Eye (tissue), 1 donor: ENCODE measurements at regions not wholly inside any gene's neighbourhood (a gene's known extent, or its start where the extent isn't known, plus 50 kb on each side); places are given as distances from the start of the nearest gene placed in this dataset.
A peak's percentile ranks its signal among the peaks of the same experiment; 100 is the strongest.

Source experiments
- DNase-seq: peaks from one replicate; pipeline ENCODE4 v3.0.0-alpha.2; 2015

DNA sequence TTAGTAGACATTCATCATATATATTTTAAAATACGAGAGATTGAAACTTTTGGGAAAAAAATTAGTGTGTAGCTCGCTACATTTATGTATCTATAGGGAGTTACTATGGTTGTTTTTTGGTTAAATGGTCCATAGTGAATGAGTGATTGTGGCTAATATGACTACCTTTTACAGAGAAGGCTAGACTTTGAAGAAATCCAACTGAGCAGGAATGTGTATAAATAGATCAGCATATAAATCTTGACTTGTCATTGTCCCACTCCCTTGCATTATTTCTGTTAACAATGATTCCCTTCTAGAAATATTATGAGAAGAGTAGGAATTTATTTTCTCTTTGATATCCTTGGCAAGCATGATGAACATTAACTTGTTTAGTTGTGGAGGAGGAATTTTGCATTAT is 737.8 kb upstream of the MAP3K7 start:
- no peak for DNase-seq

DNA sequence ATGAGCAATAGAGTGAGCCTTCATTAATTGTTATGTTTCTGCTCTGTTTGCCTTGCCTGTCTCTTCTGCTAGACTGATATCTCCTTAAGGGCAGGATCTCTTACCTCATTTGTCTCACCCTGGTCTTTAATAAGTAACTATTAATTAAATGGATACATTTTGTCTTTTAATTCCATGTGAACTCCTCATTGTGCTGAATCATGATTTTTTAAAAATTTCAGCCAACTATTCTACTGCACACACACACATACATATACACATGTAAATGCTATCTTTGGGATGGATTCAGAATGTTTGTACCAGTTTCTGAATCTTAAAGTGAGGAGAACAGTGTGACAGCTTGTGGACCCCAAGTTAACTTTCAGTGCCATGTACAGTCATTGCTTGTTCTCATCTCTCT is 731.1 kb upstream of the MAP3K7 start:
- DNase-seq: no peak

- DNase-seq: no peak
Observed at GRCh38 chr6:91317247-91317835, 730.5 kb upstream of the MAP3K7 start.

- DNase-seq: no peak
Observed at GRCh38 chr6:91310178-91310577, 723.3 kb upstream of the MAP3K7 start.

GRCh38 chr6:91305755-91306154 is 718.9 kb upstream of the MAP3K7 start:
- DNase-seq: no peak

- DNase-seq: no peak
Observed at GRCh38 chr6:91304521-91304920, 717.6 kb upstream of the MAP3K7 start.

DNA sequence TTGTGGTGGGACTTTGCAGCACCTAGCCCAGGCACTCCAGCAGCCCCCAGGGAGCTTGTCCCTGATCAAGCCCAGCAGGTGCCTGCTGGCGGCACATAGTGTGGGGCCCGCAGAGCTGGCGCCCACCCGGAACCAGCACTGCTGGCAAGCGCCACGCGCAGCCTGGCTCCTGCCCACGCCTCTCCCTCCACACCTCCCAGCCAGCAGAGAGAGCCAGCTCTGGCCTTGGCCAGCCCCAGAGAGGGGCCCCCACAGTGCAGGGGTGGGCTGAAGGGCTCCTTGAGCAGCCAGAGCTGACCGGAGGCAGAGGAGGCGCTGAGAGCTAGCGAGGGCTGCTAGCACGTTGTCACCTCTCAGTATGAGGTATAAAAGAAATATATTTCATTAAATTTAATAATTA is 716.5 kb upstream of the MAP3K7 start:
- DNase-seq: no peak

DNA sequence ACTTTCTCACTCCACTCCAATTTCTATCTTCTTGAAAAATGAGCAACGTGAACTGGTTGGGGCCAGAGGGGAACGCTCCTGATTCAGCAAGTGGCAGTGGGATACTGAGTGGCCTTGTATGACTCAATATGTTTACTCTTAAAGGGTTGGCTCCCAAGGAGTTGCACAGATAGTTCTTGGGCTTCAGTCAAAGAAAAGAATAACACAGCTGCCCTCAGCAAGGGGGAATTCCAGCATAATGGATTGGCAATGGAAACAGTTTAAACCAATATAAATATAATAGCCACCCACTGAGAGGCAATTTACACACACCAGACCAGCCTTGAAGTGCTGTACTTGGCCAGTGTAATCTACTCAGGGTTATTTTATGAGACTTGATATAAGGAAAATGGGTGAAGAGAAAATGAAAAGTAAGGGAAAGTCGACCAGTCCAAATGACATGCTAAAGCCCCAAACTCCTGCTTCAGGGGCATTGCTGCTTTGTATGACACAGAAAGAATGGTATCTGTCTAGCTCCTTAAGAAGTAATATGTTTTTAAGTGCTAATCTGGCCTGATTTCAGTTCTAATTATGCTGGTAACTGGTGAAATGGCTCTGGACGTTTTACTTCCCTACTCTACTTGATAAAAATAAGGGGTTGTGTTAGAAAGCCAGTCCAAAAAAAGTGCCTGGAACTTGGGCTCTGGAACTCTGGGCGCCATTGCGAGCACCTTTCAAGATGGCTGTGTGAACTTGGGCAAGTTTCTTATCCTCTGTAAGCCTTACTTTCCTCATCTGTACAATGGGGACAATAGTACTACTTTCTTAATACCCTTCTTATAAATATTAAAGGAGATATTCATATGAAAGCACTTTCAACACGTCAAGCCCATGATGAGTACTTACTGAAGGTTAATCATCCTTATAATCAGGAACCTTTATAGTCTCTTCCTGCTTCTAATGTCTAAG is 712.9 kb upstream of the MAP3K7 start:
- DNase-seq: peak; percentile 77

- DNase-seq: no peak
Observed at GRCh38 chr6:91298543-91299145, 711.8 kb upstream of the MAP3K7 start.

GRCh38 chr6:91293395-91293794 is 706.5 kb upstream of the MAP3K7 start:
- DNase-seq: no peak

DNA sequence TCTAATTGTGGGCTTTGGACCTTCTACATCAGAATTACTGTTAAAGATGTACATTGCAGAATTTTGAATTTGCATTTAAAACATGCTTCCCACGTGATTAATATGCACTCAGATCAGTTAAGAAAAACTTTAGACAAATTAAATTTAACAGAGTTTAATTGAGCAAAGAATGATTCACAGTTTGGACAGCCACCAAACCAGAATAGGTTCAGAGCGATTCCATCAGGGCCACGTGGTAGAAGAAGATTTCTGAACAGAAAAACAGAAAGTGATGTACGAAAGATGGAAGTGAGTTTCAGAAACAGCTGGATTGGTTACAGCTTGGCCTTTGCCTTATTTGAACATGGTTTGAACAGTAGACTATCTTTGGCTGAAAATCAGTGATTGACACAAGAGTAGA is 704.2 kb upstream of the MAP3K7 start:
- DNase-seq: no peak

GRCh38 chr6:91288741-91289140 is 701.9 kb upstream of the MAP3K7 start:
- no peak for DNase-seq

- DNase-seq: no peak
Observed at GRCh38 chr6:91281901-91282300, 695.0 kb upstream of the MAP3K7 start.

- no peak for DNase-seq
Observed at GRCh38 chr6:91280494-91280830, 693.6 kb upstream of the MAP3K7 start.

DNA sequence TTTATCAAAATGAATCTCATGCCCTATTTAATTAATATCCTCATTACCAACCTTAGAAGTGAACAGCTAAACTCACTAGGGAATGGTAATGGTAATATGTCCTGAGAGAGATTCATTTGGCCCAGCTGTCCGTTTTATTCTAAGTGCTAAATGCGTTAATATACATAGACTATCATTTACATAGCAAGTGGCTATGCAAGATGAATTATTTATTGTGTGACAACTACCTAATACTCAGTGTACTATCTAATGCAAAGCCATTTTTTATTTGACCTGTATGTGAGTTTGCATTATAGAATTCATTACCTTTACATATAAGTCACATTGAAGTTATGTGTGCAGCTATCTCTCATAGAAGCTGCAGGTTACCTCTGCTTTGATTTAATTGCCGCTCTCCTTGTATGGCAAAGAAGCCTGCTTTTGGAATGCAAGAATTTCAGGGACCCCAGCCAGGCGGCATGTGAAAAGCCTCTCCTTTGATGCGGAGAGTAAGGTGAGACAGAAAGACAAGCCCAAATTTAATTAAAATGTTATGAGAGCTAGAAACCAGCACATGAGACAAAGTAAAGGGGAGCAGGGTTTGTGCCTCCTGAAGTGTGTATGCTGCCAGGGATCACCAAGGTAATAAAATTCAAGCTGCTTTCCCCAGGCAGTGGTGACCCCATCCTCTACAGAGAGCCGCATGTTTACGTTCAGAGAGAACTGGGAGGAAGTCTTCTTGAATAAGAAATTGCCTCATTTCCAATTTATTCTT is 693.0 kb upstream of the MAP3K7 start:
- no peak for DNase-seq

DNA sequence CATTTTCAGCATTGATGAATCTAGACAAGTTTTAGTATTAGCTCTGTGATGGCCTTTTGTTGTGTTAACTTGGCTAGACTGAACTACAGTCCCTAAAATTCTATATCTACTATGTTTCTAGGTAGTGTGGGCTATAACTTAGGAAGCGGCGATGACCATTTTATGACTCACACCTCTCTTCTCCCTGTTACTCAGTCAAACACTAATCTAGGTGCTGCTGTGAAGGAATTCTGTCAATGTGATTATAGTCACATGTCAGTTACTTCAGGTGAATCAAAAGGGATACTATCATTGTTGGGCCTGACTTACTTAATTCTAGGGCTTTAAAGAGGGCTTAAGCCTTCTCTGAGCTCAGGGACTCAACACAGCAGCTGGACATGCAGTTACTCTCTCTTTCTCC is 691.5 kb upstream of the MAP3K7 start:
- no peak for DNase-seq

- no peak for DNase-seq
Observed at GRCh38 chr6:91276315-91276714, 689.4 kb upstream of the MAP3K7 start.

- peak; percentile 39 for DNase-seq
Observed at GRCh38 chr6:91273729-91274128, 686.9 kb upstream of the MAP3K7 start.

GRCh38 chr6:91271807-91272206 is 684.9 kb upstream of the MAP3K7 start:
- DNase-seq: no peak

GRCh38 chr6:91268941-91269340 is 682.1 kb upstream of the MAP3K7 start:
- DNase-seq: no peak

DNA sequence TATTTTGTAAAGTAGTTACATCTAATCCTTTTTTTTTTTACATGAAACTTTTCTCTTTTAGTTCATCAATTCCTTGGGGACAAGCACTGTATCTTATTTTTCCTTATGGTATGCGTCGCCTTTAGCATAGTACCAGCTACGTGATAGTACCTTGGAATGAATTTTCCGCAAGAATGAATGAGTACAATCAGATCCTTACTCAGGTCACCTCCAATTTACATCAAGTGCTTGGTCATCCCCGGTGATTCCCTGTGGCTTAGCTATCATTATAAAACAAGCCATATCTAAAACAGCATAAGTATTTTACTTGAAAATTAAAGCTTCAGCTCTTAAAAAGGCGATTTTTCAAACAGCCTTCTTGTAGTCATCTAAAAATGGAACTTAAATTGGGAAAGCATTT is 680.4 kb upstream of the MAP3K7 start:
- peak; percentile 96 for DNase-seq

- DNase-seq: no peak
Observed at GRCh38 chr6:91266156-91266555, 679.3 kb upstream of the MAP3K7 start.

DNA sequence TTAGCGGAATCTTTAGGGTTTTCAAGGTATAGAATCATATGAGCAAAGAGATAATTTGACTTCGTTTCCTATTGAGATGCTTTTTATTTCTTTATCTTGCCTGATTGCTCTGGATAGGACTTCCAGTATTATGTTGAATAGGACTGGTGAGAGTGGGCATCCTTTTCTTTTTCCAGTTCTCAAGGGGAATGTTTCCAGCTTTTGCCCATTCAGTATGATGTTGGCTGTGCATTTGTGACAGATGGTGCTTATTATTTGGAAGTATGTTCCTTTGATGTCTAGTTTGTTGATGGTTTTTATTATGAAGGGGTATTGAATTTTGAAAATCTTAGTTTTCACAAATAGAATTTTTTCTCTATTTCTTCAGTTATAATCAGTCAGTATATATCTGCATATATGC is 656.6 kb upstream of the MAP3K7 start:
- no peak for DNase-seq

DNA sequence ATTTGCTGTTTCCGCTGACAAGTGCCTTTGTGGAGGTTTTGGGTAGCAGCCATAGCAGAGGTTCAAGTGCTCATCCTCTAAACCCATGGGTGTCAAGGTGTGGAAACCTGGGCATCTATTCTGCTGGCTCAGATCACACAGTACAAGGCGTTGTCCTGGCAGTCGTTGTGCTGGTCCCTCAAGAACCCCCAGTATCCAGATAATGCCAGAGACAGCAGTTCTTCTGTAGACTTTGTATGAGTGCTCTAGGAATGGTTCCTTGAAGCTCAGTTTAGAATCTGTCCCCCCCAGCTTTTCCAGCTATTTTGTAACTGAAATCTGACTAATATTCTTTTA is 655.7 kb upstream of the MAP3K7 start:
- DNase-seq: no peak
